LNCAP (cell line): ENCODE measurements at regions not wholly inside any gene's neighbourhood (a gene's known extent, or its start where the extent isn't known, plus 50 kb on each side); places are given as distances from the start of the nearest gene placed in this dataset.

Experiments
- TF ChIP-seq, protein P1 (sequence below): fragments of 450-650 bp; IDR thresholded peaks from 2 replicates; pipeline ENCODE4 v1.5.1; 2017; ENCODE audit warnings: mild to moderate bottlenecking

DNA sequence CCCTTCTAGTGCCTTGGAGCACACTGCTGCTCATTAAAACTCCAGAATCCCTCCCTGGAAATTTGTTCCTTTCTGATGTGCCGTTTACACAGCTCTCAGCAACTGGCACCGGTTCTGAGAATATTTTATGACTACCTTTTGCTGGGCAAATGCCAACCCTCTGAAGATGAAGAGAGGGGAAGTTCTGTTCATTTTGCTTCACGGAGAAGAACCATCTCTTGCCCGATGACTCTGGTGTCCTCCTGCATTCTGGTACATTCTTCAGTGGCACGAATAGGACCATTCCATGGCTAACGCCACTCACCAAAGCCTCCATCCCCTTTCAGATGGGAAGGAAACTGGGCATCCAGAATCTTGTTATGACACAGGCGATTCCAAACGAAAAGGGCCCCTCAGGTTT is 96.2 kb upstream of the SIM2 start:
- TF ChIP-seq, protein P1, sequence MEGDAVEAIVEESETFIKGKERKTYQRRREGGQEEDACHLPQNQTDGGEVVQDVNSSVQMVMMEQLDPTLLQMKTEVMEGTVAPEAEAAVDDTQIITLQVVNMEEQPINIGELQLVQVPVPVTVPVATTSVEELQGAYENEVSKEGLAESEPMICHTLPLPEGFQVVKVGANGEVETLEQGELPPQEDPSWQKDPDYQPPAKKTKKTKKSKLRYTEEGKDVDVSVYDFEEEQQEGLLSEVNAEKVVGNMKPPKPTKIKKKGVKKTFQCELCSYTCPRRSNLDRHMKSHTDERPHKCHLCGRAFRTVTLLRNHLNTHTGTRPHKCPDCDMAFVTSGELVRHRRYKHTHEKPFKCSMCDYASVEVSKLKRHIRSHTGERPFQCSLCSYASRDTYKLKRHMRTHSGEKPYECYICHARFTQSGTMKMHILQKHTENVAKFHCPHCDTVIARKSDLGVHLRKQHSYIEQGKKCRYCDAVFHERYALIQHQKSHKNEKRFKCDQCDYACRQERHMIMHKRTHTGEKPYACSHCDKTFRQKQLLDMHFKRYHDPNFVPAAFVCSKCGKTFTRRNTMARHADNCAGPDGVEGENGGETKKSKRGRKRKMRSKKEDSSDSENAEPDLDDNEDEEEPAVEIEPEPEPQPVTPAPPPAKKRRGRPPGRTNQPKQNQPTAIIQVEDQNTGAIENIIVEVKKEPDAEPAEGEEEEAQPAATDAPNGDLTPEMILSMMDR = no peak

DNA sequence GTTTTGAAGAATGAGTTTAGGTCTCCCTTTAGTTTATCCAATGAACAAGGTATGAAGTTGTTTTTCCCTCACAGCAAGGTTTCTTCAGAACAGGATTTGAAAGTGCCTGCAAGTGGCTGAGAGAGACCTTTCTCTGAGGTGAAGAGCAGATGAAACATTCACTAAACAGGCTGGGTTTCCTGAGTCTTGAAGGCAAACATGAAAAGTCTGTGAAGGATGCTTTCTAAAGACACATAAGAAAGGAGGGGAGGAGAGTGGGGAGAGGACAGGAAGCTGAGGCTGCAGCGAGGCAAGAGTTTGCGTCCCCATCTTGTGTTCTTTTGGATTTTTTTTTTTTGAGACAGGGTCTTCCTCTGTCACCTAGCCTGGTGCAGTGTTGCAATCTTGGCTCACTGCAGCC is 95.7 kb upstream of the SIM2 start:
- TF ChIP-seq, protein P1 = no peak

DNA sequence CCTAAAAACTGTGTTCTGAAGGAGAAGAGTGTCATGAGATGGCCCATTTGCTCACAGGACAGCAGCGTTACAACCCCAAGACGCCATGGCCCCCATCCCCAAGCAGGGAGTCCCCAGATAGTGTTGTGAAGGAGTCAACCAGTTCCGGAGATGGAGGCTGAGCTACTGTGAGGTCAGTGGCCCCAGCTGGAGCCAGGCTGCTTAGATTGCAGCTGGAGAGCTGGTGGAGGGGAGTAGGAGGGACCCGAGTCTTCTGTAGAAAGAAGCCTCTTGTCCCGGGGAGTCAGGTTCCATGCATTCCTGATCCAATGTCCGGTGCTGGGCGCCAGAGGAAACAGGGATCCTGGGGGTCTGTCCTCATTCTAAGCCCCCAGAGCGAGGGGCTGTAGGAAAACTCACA is 93.5 kb upstream of the SIM2 start:
- TF ChIP-seq, protein P1 = no peak

DNA sequence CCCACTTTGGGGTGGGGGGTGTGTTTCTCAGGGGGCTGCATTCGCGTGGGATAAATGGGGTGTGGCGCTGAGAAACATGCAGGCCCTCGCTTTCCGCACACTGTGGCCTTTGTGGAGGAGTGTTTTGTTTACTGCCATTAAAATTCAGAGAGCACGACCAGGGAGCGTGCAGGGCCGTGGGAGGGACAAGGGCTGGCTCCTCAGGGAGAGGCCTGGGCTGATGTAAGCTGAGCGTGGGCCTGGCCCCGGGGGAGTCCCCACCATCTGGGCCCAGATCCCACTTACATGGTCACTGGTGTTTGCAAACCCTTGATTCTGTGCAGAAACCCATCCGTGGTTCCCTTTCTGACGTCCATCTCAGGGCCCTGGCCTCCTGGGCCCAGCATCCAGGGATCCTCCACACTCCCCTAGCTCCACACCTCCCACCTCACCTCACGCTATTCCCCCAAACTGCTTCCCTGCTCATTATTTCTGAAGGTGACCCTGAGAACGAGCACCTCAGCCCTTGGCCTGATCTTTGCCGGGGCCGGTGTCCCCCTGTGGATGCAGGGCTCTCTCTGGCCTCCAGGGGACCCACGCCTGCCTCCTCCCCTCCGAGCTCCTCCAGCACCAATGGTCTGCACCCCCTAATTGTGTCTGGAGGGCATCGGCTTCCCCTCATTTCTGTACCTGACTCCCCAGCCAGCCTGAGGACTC is 92.5 kb upstream of the SIM2 start:
- TF ChIP-seq, protein P1 = no peak

DNA sequence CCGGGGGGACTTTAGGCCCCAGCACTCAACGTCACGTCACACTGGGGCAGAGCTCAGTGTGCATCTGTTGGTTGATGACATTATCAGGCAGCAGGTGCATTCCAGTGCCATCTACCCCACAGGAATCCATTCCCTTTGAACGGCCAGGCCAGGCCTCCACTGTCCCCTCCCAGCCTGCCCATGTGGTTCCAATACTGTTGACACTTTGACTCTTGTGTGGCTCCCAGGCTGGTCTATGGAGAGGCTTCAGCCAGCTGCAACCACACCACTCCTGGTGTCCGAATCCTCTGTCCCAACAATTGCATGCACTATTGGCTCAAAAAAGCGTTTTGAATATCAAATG is 92.0 kb upstream of the SIM2 start:
- TF ChIP-seq, protein P1 = no peak

DNA sequence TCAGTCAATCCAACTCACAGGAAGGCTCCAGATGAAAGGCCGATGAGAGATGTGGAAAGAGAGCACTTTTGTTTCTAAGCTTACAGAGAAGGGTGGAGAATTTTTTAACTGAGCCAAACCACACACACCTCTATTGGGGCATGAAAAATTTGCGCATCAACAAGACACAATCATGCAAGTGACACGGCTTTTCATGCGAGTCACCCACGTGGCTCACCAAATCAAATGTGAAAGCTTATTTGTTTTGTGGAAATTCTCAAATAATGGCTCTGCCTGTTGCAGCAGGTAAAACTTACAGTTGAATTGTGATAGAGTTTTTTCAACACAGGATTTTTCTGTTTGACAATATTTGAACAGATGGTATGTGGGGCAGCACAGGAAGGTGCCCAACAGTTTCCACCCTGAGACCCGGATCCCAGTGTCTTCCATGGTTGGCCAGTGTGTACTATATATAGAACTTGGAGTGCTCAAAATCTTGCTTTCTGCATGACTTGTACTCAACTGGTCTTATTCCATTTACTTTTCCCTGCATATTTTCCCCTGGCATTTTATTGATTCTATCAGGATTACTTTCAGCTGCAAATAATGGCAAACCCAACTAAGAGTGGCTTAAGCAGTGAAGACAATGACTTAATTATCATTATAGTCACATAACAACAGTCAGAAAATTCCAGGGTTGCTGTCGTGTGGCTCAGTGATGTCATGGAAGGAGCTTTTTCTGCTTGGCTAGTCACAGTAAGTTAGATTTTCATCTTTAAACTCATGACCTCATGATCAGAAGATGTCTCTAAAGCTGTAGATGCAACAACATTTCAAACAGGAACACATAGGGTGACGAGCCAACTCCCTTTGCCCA is 90.6 kb upstream of the SIM2 start:
- TF ChIP-seq, protein P1 = no peak

DNA sequence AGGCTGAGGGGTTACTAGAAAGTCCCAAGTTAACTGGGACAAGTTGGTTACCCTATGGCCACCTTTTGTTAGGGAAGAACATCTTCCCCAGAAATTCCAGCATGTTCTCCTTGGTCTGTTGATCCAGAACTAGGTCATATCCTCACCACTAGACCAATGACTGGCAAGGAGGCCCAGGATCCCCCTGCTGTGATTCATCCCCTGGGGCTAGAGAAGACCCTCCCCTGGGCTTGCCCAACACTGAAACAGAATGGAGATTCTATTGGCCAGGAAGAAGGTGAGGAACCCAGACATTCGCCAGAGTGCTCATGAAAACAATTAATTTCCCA is 90.1 kb upstream of the SIM2 start:
- TF ChIP-seq, protein P1 = no peak
